ENCODE measurements at regions not wholly inside any gene's neighbourhood (a gene's known extent, or its start where the extent isn't known, plus 50 kb on each side); places are given as distances from the start of the nearest gene placed in this dataset.

- DNase-seq: no peak
- no peaks in the 10 kb centered on the region for H3K4me1 Mint-ChIP-seq (ENCODE audit: low read depth, unreplicated experiment)
- no peak overlapping the region for H3K4me3 Mint-ChIP-seq (ENCODE audit: low read depth, unreplicated experiment)
- no peak overlapping the region for H3K27ac Mint-ChIP-seq (ENCODE audit: unreplicated experiment)
- TF ChIP-seq CTCF (IDR thresholded peaks at IDR 0.05; ENCODE audit: unreplicated experiment): no peak
- H3K9me3 Mint-ChIP-seq (ENCODE audit: low read depth, unreplicated experiment): no peaks in the 10 kb centered on the region
- H3K27me3 Mint-ChIP-seq (ENCODE audit: unreplicated experiment): peaks cover 75% of the 10 kb centered on the region
- no TSS peak for BruUV-seq (replicated peaks)
- peaks cover 4% of the 10 kb centered on the region for H3K36me3 Mint-ChIP-seq (ENCODE audit: insufficient read depth, unreplicated experiment)
- intact Hi-C loops (cut with micrococcal nuclease; ENCODE audit: unreplicated experiment): no loop called here
- CTCF ChIA-PET: no interaction called here
Measured at GRCh38 chr11:32187111-32187510, 96.2 kb downstream of the RCN1 start.

- DNase-seq: no peak
- TF ChIP-seq CTCF (IDR thresholded peaks at IDR 0.05; ENCODE audit: unreplicated experiment): no peak
- no peak overlapping the region for H3K27ac Mint-ChIP-seq (ENCODE audit: unreplicated experiment)
- CTCF ChIA-PET: no interaction called here
- peaks cover 75% of the 10 kb centered on the region for H3K27me3 Mint-ChIP-seq (ENCODE audit: unreplicated experiment)
- intact Hi-C loops (cut with micrococcal nuclease; ENCODE audit: unreplicated experiment): no loop called here
- no TSS peak for BruUV-seq (replicated peaks)
- peaks cover 4% of the 10 kb centered on the region for H3K36me3 Mint-ChIP-seq (ENCODE audit: insufficient read depth, unreplicated experiment)
- no peak overlapping the region for H3K4me3 Mint-ChIP-seq (ENCODE audit: low read depth, unreplicated experiment)
- H3K9me3 Mint-ChIP-seq (ENCODE audit: low read depth, unreplicated experiment): no peaks in the 10 kb centered on the region
- no peaks in the 10 kb centered on the region for H3K4me1 Mint-ChIP-seq (ENCODE audit: low read depth, unreplicated experiment)
Measured at GRCh38 chr11:32188785-32189184, 97.9 kb downstream of the RCN1 start.

- no TSS peak for BruUV-seq (replicated peaks)
- intact Hi-C loops (cut with micrococcal nuclease; ENCODE audit: unreplicated experiment): no loop called here
- no peaks in the 10 kb centered on the region for H3K36me3 Mint-ChIP-seq (ENCODE audit: insufficient read depth, unreplicated experiment)
- H3K9me3 Mint-ChIP-seq (ENCODE audit: low read depth, unreplicated experiment): no peaks in the 10 kb centered on the region
- TF ChIP-seq CTCF (IDR thresholded peaks at IDR 0.05; ENCODE audit: unreplicated experiment): no peak
- CTCF ChIA-PET: no interaction called here
- DNase-seq: no peak
- no peak overlapping the region for H3K4me3 Mint-ChIP-seq (ENCODE audit: low read depth, unreplicated experiment)
- no peak overlapping the region for H3K27ac Mint-ChIP-seq (ENCODE audit: unreplicated experiment)
- H3K27me3 Mint-ChIP-seq (ENCODE audit: unreplicated experiment): peaks cover 97% of the 10 kb centered on the region
- H3K4me1 Mint-ChIP-seq (ENCODE audit: low read depth, unreplicated experiment): no peaks in the 10 kb centered on the region
Measured at GRCh38 chr11:32196137-32196536, 105.3 kb downstream of the RCN1 start.

GRCh38 chr11:32198053-32198452 is 107.2 kb downstream of the RCN1 start:
- Mint-ChIP-seq H3K4me3 (ENCODE audit: low read depth, unreplicated experiment) (no peak overlapping the region), H3K27me3 (ENCODE audit: unreplicated experiment) (peaks cover 94% of the 10 kb centered on the region), H3K9me3 (ENCODE audit: low read depth, unreplicated experiment) (no peaks in the 10 kb centered on the region), H3K36me3 (ENCODE audit: insufficient read depth, unreplicated experiment) (no peaks in the 10 kb centered on the region), H3K27ac (ENCODE audit: unreplicated experiment) (no peak overlapping the region), H3K4me1 (ENCODE audit: low read depth, unreplicated experiment) (no peaks in the 10 kb centered on the region)
- intact Hi-C loops (cut with micrococcal nuclease; ENCODE audit: unreplicated experiment): no loop called here
- no TSS peak for BruUV-seq (replicated peaks)
- no peak for DNase-seq
- CTCF ChIA-PET: no interaction called here
- no peak for TF ChIP-seq CTCF (IDR thresholded peaks at IDR 0.05; ENCODE audit: unreplicated experiment)
